ENCODE measurements at regions not wholly inside any gene's neighbourhood (a gene's known extent, or its start where the extent isn't known, plus 50 kb on each side); places are given as distances from the start of the nearest gene placed in this dataset.

DNA sequence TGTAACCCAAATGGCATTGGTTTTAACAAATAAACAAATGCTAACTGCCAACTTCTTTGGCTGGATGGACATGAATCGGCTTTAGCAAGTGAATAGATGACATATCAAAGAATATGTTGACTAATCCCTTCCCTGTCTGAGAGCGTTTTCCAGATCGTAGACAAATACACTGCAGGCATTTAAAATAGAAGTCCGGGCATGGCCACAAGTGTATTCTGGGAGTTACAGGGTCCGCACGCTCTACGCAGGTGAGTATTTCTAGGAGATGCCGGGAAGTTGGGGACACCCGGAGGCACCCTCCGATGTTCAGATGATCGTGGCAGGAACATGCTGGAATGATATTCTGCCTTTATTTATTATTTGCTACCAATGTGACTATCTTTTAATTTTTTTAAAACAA is 53.2 kb upstream of the ZNF536 start:
- no peak for DNase-seq (ENCODE audit: low read depth)

DNA sequence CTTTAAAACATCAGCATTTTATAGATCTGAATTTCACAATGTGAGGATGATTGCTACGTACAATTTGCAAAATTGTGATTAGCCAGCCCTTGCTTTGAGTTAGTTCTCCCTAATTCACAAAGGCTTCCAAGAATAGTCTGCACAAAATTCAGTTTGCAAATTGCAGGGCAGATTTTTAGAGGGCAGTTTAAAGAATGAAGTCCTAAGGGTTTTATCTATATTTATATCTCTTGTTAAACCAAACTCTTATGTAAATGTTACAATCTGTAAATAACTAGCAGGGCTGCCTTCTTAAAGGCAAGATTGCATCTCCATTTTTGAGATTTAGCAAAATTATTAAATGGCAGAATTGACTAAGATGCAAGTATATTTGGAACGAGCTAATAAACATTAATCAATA is 52.8 kb upstream of the ZNF536 start:
- no peak for DNase-seq (ENCODE audit: low read depth)

GRCh38 chr19:30319876-30320275 is 52.3 kb upstream of the ZNF536 start:
- DNase-seq (ENCODE audit: low read depth): no peak

DNA sequence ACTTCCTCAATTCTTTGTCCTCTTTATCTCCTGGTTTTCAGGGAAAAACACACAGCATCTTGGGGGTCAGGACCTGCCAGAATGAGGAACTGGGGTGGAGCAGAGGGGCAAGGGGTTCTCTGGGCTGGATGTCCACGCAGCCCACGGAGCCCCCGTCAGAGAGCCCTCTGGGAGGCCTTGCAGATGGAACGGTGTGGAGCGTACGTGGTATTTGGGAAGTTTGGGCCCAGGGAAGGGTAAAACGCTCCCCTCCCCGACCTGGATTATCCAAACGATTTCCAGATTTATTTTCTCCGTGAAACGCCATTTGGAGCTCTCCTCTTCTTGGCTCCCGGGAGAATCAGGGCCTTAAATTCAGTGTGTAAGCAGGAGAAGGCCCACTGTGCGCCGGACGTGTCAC is 51.7 kb upstream of the ZNF536 start:
- DNase-seq (ENCODE audit: low read depth): no peak

- DNase-seq (ENCODE audit: low read depth): no peak
Measured at GRCh38 chr19:30320916-30321315, 51.3 kb upstream of the ZNF536 start.

All from myocyte (in vitro differentiated cells).